Fibroblast of lung (primary cell): ENCODE measurements at regions not wholly inside any gene's neighbourhood (a gene's known extent, or its start where the extent isn't known, plus 50 kb on each side); places are given as distances from the start of the nearest gene placed in this dataset.
"Not testable (repeated sequence)": the region's sequence is repeated elsewhere in the genome, so short reads cannot be mapped to it uniquely, and the experiment has no call there.

Experiments used
- DNase-seq, 2 donors: peaks; one replicate each; pipeline versions ENCODE4 v3.0.0 to v3.0.0-alpha.2; 2010; ENCODE audit warnings: low read depth in 2 of 2
- H2AFZ ChIP-seq: 2 replicates; pipeline ENCODE4 v1.5.1; 2012; ENCODE audit warnings: low read length, control low read depth, inconsistent platforms
- H3K27ac ChIP-seq: 2 replicates; pipeline ENCODE4 v1.5.1; 2011; ENCODE audit warnings: low read length, control low read depth; ENCODE audit not compliant: insufficient read depth
- H3K27me3 ChIP-seq: 2 replicates; pipeline ENCODE4 v1.5.1; 2011; ENCODE audit warnings: mild to moderate bottlenecking, low read length; ENCODE audit not compliant: control insufficient read depth, insufficient read depth
- H3K36me3 ChIP-seq: 2 replicates; pipeline ENCODE4 v1.5.1; 2011; ENCODE audit warnings: low read length; ENCODE audit not compliant: control insufficient read depth, insufficient read depth
- H3K4me1 ChIP-seq: 2 replicates; pipeline ENCODE4 v1.5.1; 2011; ENCODE audit warnings: low read length; ENCODE audit not compliant: control insufficient read depth, insufficient read depth; ENCODE audit errors: extremely low read depth
- H3K4me2 ChIP-seq: 2 replicates; pipeline ENCODE4 v1.5.1; 2011; ENCODE audit warnings: low read length, control low read depth; ENCODE audit not compliant: insufficient read depth; ENCODE audit errors: extremely low read depth
- H3K4me3 ChIP-seq, 4 experiments: fragments of 200-600 bp in 1 of 4; sonication (generic) in 1 of 4; replicated peaks in 1 of 4; 2 replicates each; pipeline ENCODE4 v1.5.1; 2011 to 2016; ENCODE audit warnings: low read length in 4 of 4, low read depth in 3 of 4, mild to moderate bottlenecking in 3 of 4, control low read depth in 2 of 4, inconsistent platforms in 1 of 4, mixed read lengths in 1 of 4; ENCODE audit not compliant: insufficient read depth in 1 of 4; ENCODE audit errors: control extremely low read depth in 1 of 4
- H3K79me2 ChIP-seq: 2 replicates; pipeline ENCODE4 v1.5.1; 2012; ENCODE audit warnings: mild to moderate bottlenecking, low read length, inconsistent platforms; ENCODE audit not compliant: control insufficient read depth, insufficient read depth
- H3K9ac ChIP-seq: 2 replicates; pipeline ENCODE4 v1.5.1; 2011; ENCODE audit warnings: mild to moderate bottlenecking, low read length, control low read depth; ENCODE audit not compliant: insufficient read depth
- H3K9me3 ChIP-seq: 2 replicates; pipeline ENCODE4 v1.5.1; 2012; ENCODE audit warnings: low read depth, low read length; ENCODE audit not compliant: control insufficient read depth, insufficient read depth
- H4K20me1 ChIP-seq: 2 replicates; pipeline ENCODE4 v1.5.1; 2011; ENCODE audit warnings: low read length; ENCODE audit not compliant: control insufficient read depth, insufficient read depth; ENCODE audit errors: extremely low read depth
- EZH2 ChIP-seq: IDR thresholded peaks from 2 replicates; pipeline ENCODE4 v1.5.1; 2012; ENCODE audit warnings: low read length, control low read depth, mild to moderate bottlenecking; ENCODE audit errors: missing control alignments
- TF ChIP-seq, protein P1 (sequence below), 2 donors: IDR thresholded peaks in 1 of 2; conservative IDR thresholded peaks in 1 of 2; 1 replicate in 1 of 2; 2 replicates in 1 of 2; pipeline ENCODE4 v1.5.1; 2011 to 2012; ENCODE audit warnings: low read length in 2 of 2, control low read depth in 1 of 2, inconsistent platforms in 1 of 2, low read depth in 1 of 2, mild to moderate bottlenecking in 1 of 2

DNA sequence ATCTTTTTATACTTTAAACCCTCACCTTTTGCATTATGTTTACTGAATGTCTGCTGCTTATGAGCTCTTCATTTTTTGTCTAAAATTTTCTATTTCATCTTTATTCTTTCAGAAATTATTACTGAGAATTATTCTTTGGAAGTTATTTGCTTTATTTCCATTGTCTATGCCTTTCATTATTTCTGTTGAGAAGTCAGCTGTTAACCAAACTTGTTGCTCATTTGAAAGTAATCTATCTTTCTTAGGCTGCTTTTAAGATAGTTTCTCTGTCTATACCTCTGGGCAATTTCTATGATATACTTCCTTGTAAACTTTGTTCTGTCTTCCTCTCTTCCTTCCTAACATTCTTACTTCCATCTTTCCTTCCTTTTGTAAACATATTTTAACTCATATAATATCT is 1165.9 kb upstream of the CELF2 start:
- DNase-seq: peak in 1 of 2 donors; percentile 7
- no peaks in the 10 kb centered on the region for H3K79me2 ChIP-seq
- no peak overlapping the region for H3K4me2 ChIP-seq
- H3K9me3 ChIP-seq: no peaks in the 10 kb centered on the region
- no peak overlapping the region for H3K4me3 ChIP-seq
- no peaks in the 10 kb centered on the region for H4K20me1 ChIP-seq
- no peak overlapping the region for H2AFZ ChIP-seq
- H3K4me1 ChIP-seq: no peaks in the 10 kb centered on the region
- H3K27ac ChIP-seq: no peak overlapping the region
- H3K27me3 ChIP-seq: no peaks in the 10 kb centered on the region
- no peaks in the 10 kb centered on the region for H3K36me3 ChIP-seq
- no peak overlapping the region for H3K9ac ChIP-seq
- TF ChIP-seq EZH2: no peak
- TF ChIP-seq, protein P1, sequence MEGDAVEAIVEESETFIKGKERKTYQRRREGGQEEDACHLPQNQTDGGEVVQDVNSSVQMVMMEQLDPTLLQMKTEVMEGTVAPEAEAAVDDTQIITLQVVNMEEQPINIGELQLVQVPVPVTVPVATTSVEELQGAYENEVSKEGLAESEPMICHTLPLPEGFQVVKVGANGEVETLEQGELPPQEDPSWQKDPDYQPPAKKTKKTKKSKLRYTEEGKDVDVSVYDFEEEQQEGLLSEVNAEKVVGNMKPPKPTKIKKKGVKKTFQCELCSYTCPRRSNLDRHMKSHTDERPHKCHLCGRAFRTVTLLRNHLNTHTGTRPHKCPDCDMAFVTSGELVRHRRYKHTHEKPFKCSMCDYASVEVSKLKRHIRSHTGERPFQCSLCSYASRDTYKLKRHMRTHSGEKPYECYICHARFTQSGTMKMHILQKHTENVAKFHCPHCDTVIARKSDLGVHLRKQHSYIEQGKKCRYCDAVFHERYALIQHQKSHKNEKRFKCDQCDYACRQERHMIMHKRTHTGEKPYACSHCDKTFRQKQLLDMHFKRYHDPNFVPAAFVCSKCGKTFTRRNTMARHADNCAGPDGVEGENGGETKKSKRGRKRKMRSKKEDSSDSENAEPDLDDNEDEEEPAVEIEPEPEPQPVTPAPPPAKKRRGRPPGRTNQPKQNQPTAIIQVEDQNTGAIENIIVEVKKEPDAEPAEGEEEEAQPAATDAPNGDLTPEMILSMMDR (conservative IDR thresholded peaks at IDR 0.05 in 1 of 2, IDR thresholded peaks at IDR 0.05 in 1 of 2; ENCODE audit: low read depth in 1 of 2, low read length in 2 of 2): no peak

DNA sequence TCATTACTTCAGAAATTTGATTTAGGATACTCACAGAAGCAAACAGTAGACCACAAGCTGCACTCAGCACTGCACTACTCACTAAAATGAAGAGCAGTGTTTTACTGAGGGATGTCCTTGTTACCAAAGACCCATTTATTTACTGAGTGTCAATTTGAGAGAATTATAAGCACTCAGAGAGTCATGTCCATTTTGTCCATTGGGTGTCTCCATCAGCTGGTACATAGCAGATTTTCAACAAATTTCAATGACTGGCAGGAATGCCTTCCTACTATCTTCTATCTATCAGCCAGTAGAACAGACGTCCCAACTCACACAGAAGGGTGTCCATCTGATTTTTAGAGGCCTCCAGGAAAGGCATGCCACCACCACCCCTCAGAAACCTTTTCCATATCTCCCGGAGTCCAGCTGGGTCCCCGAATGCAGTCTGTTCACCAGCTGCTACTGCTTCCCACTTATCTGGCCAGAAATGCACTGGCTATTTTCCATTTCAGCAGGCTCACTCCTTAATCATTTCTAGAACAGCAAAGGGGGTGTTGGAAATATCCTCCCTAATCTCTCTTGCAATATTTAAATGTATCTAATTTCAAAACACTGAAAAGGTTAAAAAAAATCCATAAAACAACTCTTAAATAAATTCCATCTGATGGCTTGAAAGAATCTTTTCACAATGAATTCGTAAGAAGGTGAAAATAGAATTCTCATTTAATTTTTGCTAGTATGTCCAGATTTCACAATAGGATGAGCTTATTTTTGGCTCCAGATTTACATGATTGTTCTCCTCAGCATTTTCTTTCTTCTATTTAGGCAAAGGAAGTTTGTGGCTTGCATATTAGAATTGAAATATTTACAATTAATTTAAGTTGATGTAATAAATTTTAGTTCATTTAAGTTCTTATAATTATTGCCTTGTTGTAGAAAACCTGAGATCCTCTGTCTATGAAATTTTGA is 1164.0 kb upstream of the CELF2 start:
- no peak overlapping the region for H3K4me2 ChIP-seq
- no peak overlapping the region for H3K27ac ChIP-seq
- H3K36me3 ChIP-seq: no peaks in the 10 kb centered on the region
- H3K4me3 ChIP-seq: no peak overlapping the region
- H2AFZ ChIP-seq: no peak overlapping the region
- no peaks in the 10 kb centered on the region for H4K20me1 ChIP-seq
- H3K27me3 ChIP-seq: no peaks in the 10 kb centered on the region
- no peaks in the 10 kb centered on the region for H3K9me3 ChIP-seq
- no peak overlapping the region for H3K9ac ChIP-seq
- H3K4me1 ChIP-seq: no peaks in the 10 kb centered on the region
- TF ChIP-seq EZH2: no peak
- TF ChIP-seq, protein P1 (conservative IDR thresholded peaks at IDR 0.05 in 1 of 2, IDR thresholded peaks at IDR 0.05 in 1 of 2; ENCODE audit: low read depth in 1 of 2, low read length in 2 of 2): no peak
- no peaks in the 10 kb centered on the region for H3K79me2 ChIP-seq
- peak in 1 of 2 donors; percentile 14 for DNase-seq

DNA sequence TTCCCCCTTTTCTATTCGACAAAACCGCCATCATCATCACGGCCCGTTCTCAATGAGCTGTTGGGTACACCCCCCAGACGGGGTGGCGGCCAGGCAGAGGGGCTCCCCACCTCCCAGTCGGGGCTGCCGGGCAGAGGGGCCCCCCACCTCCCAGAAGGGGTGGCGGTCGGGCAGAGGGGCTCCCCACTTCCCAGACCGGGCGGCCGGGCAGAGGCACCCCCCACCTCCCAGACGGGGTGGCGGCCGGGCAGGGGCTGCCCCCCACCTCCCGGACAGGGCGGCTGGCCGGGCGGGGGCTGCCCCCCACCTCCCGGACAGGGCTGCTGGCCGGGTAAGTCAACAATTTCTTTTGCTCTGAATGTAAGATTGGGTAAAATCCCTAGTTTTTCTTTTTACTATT is 1162.2 kb upstream of the CELF2 start:
- not testable (repeated sequence) for H3K4me2 ChIP-seq, H3K9ac ChIP-seq, H3K27me3 ChIP-seq, H3K9me3 ChIP-seq, H2AFZ ChIP-seq, H3K79me2 ChIP-seq, H4K20me1 ChIP-seq, DNase-seq, H3K27ac ChIP-seq, H3K4me1 ChIP-seq, H3K36me3 ChIP-seq, H3K4me3 ChIP-seq
